GM12892 (cell line): ENCODE measurements at regions not wholly inside any gene's neighbourhood (a gene's known extent, or its start where the extent isn't known, plus 50 kb on each side); places are given as distances from the start of the nearest gene placed in this dataset.

ENCODE experiments used
- POLR2A ChIP-seq: IDR thresholded peaks from 2 replicates; pipeline ENCODE4 v1.6.1; 2011; ENCODE audit warnings: low read depth, low read length, control low read depth
- POLR2AphosphoS5 ChIP-seq: IDR thresholded peaks from 2 replicates; pipeline ENCODE4 v1.6.1; 2011; ENCODE audit warnings: low read depth, low read length, control low read depth

DNA sequence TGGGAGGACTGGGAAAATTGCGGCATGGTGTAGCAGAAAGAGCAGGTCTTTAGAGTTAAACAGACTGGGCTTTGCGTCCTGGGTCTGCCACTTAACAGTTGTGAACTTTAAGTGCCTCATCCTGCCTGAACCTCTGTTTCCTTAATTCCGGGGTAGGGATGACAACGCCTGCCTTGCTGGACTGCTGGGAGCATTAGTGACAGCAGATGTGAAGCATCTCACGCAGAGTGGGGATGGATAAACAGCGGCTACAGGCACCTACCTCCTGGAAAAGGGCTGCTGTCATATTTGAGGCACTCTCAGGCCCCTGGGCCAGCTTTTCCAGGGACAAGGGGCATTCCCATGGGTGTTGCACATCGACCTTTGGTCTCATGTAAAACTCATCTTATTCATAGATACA is 572.2 kb downstream of the TBC1D22A start:
- TF ChIP-seq POLR2A, result no peak
- no peak for TF ChIP-seq POLR2AphosphoS5
